Chondrocyte (in vitro differentiated cells): ENCODE measurements at regions not wholly inside any gene's neighbourhood (a gene's known extent, or its start where the extent isn't known, plus 50 kb on each side); places are given as distances from the start of the nearest gene placed in this dataset.

Experiments used
- DNase-seq: peaks from one replicate; pipeline ENCODE4 v3.0.0; 2021; ENCODE audit warnings: mixed read lengths, low spot score
- H3K27ac Mint-ChIP-seq: one replicate; pipeline ENCODE4 v1.8.0; 2021; ENCODE audit warnings: mild to moderate bottlenecking, moderate library complexity, mixed read lengths; ENCODE audit not compliant: unreplicated experiment
- H3K27me3 Mint-ChIP-seq: 2 replicates; pipeline ENCODE4 v1.8.0; 2021; ENCODE audit warnings: low read depth, mixed read lengths
- H3K36me3 Mint-ChIP-seq: 2 replicates; pipeline ENCODE4 v1.8.0; 2021; ENCODE audit warnings: low read depth, mixed read lengths
- H3K4me1 Mint-ChIP-seq: 2 replicates; pipeline ENCODE4 v1.8.0; 2021; ENCODE audit warnings: low read depth, mild to moderate bottlenecking, mixed read lengths
- H3K4me3 Mint-ChIP-seq: one replicate; pipeline ENCODE4 v1.8.0; 2021; ENCODE audit warnings: mild to moderate bottlenecking, moderate library complexity, mixed read lengths; ENCODE audit not compliant: unreplicated experiment
- H3K9me3 Mint-ChIP-seq: 2 replicates; pipeline ENCODE4 v1.8.0; 2021; ENCODE audit warnings: low read depth, mixed read lengths
- CTCF ChIP-seq: fragments of 200-600 bp; sonication (generic); IDR thresholded peaks from 2 replicates; pipeline ENCODE4 v1.5.0; 2021; ENCODE audit warnings: antibody characterized with exemption, mild to moderate bottlenecking, moderate library complexity

- no peak for TF ChIP-seq CTCF
- Mint-ChIP-seq H3K27me3 (peaks cover 3% of the 10 kb centered on the region), H3K4me3 (no peak overlapping the region), H3K9me3 (no peaks in the 10 kb centered on the region), H3K36me3 (no peaks in the 10 kb centered on the region), H3K27ac (no peak overlapping the region), H3K4me1 (no peaks in the 10 kb centered on the region)
- no peak for DNase-seq
Observed at GRCh38 chr10:8659982-8660381, 605.5 kb downstream of the GATA3 start.

- H3K27ac Mint-ChIP-seq = no peak overlapping the region
Observed at GRCh38 chr10:8661886-8662285, 607.4 kb downstream of the GATA3 start.

GRCh38 chr10:8663131-8663530, 608.6 kb downstream of the GATA3 start:
- peaks cover 2% of the 10 kb centered on the region for H3K9me3 Mint-ChIP-seq
- no peak for DNase-seq
- H3K27me3 Mint-ChIP-seq = no peaks in the 10 kb centered on the region
- no peak for TF ChIP-seq CTCF
- no peaks in the 10 kb centered on the region for H3K4me1 Mint-ChIP-seq
- no peak overlapping the region for H3K4me3 Mint-ChIP-seq
- H3K36me3 Mint-ChIP-seq = no peaks in the 10 kb centered on the region
- H3K27ac Mint-ChIP-seq = no peak overlapping the region

More at GRCh38 chr10:8661886-8662285, 607.4 kb downstream of the GATA3 start:
- Mint-ChIP-seq H3K4me1 (no peaks in the 10 kb centered on the region), H3K9me3 (no peaks in the 10 kb centered on the region), H3K27me3 (peaks cover 3% of the 10 kb centered on the region), H3K36me3 (no peaks in the 10 kb centered on the region), H3K4me3 (no peak overlapping the region)
- TF ChIP-seq CTCF = no peak
- no peak for DNase-seq

GRCh38 chr10:8665322-8665721, 610.8 kb downstream of the GATA3 start:
- no peak overlapping the region for H3K27ac Mint-ChIP-seq
- no peak for DNase-seq
- H3K36me3 Mint-ChIP-seq = no peaks in the 10 kb centered on the region
- no peaks in the 10 kb centered on the region for H3K27me3 Mint-ChIP-seq
- no peak overlapping the region for H3K4me3 Mint-ChIP-seq
- no peak for TF ChIP-seq CTCF
- peaks cover 2% of the 10 kb centered on the region for H3K9me3 Mint-ChIP-seq
- no peaks in the 10 kb centered on the region for H3K4me1 Mint-ChIP-seq

- Mint-ChIP-seq H3K4me1 (no peaks in the 10 kb centered on the region), H3K27me3 (no peaks in the 10 kb centered on the region), H3K27ac (no peak overlapping the region), H3K36me3 (no peaks in the 10 kb centered on the region), H3K9me3 (peaks cover 6% of the 10 kb centered on the region), H3K4me3 (no peak overlapping the region)
- TF ChIP-seq CTCF = no peak
- DNase-seq = no peak
Observed at GRCh38 chr10:8670461-8670860, 616.0 kb downstream of the GATA3 start.
